ENCODE measurements at regions not wholly inside any gene's neighbourhood (a gene's known extent, or its start where the extent isn't known, plus 50 kb on each side); places are given as distances from the start of the nearest gene placed in this dataset.

- no peak overlapping the region for H4K91ac ChIP-seq (ENCODE audit: low read depth, low read length, poor library complexity)
These were observed 139.4 kb upstream of the GLI2 start for GRCh38 chr2:120596191-120596811.

DNA sequence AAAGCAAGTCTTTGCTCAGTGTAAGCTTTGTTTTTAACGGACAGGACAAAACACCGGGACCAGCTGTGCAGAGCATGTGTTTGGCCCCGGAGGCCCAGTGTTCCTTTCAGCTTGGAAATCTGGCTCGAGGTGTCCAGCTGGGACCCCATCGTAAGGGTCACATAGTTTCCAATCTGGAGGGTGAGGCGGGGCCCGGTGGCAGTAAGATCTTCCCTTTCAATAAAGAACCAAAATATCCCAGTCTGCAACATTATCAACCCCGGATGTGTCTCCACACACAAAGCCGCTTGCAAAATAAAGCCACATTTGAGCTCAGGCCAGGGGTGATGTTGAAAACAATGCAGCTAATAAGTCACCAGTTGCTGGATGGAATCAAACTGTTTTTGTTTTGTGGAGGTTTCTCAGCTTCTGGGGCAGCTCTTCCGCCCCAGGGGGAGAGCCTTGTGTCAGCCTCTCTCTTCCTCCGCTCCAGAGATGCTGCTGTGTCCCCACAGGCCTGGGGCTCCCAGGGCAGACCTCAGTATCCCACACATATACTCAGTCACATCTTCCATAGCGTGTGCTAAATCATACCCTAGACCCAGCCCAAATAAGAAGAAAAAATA is 138.6 kb upstream of the GLI2 start:
- H3K27ac ChIP-seq (replicated peaks; ENCODE audit: low read length), result no peak overlapping the region
- no peak overlapping the region for H3K14ac ChIP-seq (ENCODE audit: low read length)
- no peak overlapping the region for H3K9ac ChIP-seq (ENCODE audit: low read depth, low read length, poor library complexity)
- no peak overlapping the region for H3K18ac ChIP-seq (ENCODE audit: low read length)
- no CpG with 5 or more reads among the region's 12 CpGs for WGBS, 2 donors (ENCODE audit: extremely low coverage in 2 of 2, insufficient read length in 2 of 2, insufficient replicate concordance in 1 of 2)
- H2BK12ac ChIP-seq (ENCODE audit: low read length), result no peak overlapping the region
- no peak overlapping the region for H3K4ac ChIP-seq (ENCODE audit: low read length)
- no peaks in the 10 kb centered on the region for H3K36me3 ChIP-seq (replicated peaks in 1 of 2; ENCODE audit: control insufficient read depth in 2 of 2, insufficient read depth in 2 of 2, low read length in 2 of 2)
- H3K23ac ChIP-seq (ENCODE audit: low read depth, low read length, poor library complexity), result no peak overlapping the region
- no peak overlapping the region for H2BK120ac ChIP-seq (ENCODE audit: low read depth, low read length)
- H4K91ac ChIP-seq (ENCODE audit: low read depth, low read length, poor library complexity), result no peak overlapping the region
- H3K79me1 ChIP-seq (ENCODE audit: low read depth, low read length), result no peaks in the 10 kb centered on the region
- no peak overlapping the region for H3K4me2 ChIP-seq (ENCODE audit: insufficient read depth, low read length, poor library complexity, severe bottlenecking)
- no peak overlapping the region for H4K8ac ChIP-seq (ENCODE audit: low read depth, low read length)
- peak overlapping the region; percentile 60 for H2AFZ ChIP-seq (ENCODE audit: low read length)
- no peak overlapping the region for H2BK5ac ChIP-seq (ENCODE audit: low read length)
- peaks cover 15 to 18% of the 10 kb centered on the region in 2 donors for H3K4me1 ChIP-seq (ENCODE audit: control insufficient read depth in 2 of 2, insufficient read depth in 1 of 2, low read depth in 1 of 2, low read length in 2 of 2)
- no peak overlapping the region for H2BK15ac ChIP-seq (ENCODE audit: low read length)
- peaks cover 0 to 4% of the 10 kb centered on the region in 2 donors for H3K9me3 ChIP-seq (replicated peaks in 1 of 2; ENCODE audit: control insufficient read depth in 2 of 2, insufficient read depth in 1 of 2, low read depth in 1 of 2, low read length in 2 of 2)
- no peak overlapping the region for H3K4me3 ChIP-seq (ENCODE audit: low read length in 2 of 2)
- DNase-seq (ENCODE audit: low spot score), result no peak
- H3K27me3 ChIP-seq (ENCODE audit: control insufficient read depth in 3 of 3, insufficient read depth in 3 of 3, low read depth in 1 of 3, low read length in 3 of 3), result peaks cover 0 to 69% (median 2%) of the 10 kb centered on the region in 3 experiments
- no peak overlapping the region for H2AK5ac ChIP-seq (ENCODE audit: low read depth, low read length)

More at GRCh38 chr2:120596191-120596811, 139.4 kb upstream of the GLI2 start:
- Histone ChIP-seq H3K9ac (ENCODE audit: low read depth, low read length, poor library complexity) (peak overlapping the region; percentile 9), H2BK15ac (ENCODE audit: low read length) (peak overlapping the region; percentile 13), H2AK5ac (ENCODE audit: low read depth, low read length) (peak overlapping the region; percentile 72), H2BK120ac (ENCODE audit: low read depth, low read length) (no peak overlapping the region), H3K4ac (ENCODE audit: low read length) (no peak overlapping the region), H2AFZ (ENCODE audit: low read length) (peak overlapping the region; percentile 60), H3K27me3 (ENCODE audit: control insufficient read depth in 3 of 3, insufficient read depth in 3 of 3, low read depth in 1 of 3, low read length in 3 of 3) (peaks cover 0 to 68% (median 6%) of the 10 kb centered on the region in 3 experiments), H2BK12ac (ENCODE audit: low read length) (peak overlapping the region; percentile 79), H3K4me3 (ENCODE audit: low read length in 2 of 2) (no peak overlapping the region), H3K14ac (ENCODE audit: low read length) (peak overlapping the region; percentile 56), H3K23ac (ENCODE audit: low read depth, low read length, poor library complexity) (no peak overlapping the region), H3K79me1 (ENCODE audit: low read depth, low read length) (no peaks in the 10 kb centered on the region), H3K27ac (replicated peaks; ENCODE audit: low read length) (no peak overlapping the region), H3K4me1 (ENCODE audit: control insufficient read depth in 2 of 2, insufficient read depth in 1 of 2, low read depth in 1 of 2, low read length in 2 of 2) (peaks cover 15 to 19% of the 10 kb centered on the region in 2 donors), H3K4me2 (ENCODE audit: insufficient read depth, low read length, poor library complexity, severe bottlenecking) (no peak overlapping the region), H2BK5ac (ENCODE audit: low read length) (peak overlapping the region; percentile 45), H3K18ac (ENCODE audit: low read length) (peak overlapping the region; percentile 86), H3K36me3 (replicated peaks in 1 of 2; ENCODE audit: control insufficient read depth in 2 of 2, insufficient read depth in 2 of 2, low read length in 2 of 2) (no peaks in the 10 kb centered on the region), H4K8ac (ENCODE audit: low read depth, low read length) (no peak overlapping the region), H3K9me3 (replicated peaks in 1 of 2; ENCODE audit: control insufficient read depth in 2 of 2, insufficient read depth in 1 of 2, low read depth in 1 of 2, low read length in 2 of 2) (peaks cover 0 to 4% of the 10 kb centered on the region in 2 donors)
- DNase-seq (ENCODE audit: low spot score), result no peak
- WGBS, 2 donors (ENCODE audit: extremely low coverage in 2 of 2, insufficient read length in 2 of 2, insufficient replicate concordance in 1 of 2), result no CpG with 5 or more reads among the region's 16 CpGs

DNA sequence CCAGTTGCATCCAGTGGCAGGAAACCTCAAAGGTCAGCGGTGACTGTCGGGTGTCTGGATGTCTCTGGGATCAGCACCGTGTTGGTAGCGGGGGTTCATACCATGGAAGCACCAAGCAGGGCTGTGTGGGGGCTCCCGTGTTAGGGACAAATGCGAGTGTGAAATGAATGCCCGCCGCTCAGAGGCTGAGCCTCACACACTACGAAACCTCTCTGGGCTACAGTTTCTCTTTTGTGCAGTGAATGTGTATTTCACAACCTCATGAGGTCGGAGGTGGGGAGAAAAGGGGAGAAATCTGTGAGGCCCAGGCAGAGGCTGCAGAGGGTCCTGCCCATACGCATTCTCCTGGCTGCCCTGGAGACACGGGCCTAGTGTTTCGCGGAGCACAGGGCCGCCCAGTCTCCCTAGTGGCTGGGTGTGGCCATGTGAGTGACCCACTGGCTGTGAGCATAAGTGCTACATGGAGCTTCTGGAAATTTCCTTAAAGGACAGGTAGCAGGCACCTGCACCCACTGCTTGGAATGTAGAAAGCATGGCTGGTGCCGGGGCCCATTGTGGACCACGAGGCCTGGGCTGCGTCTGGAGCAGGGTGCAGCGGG is 138.0 kb upstream of the GLI2 start:
- H2BK15ac ChIP-seq (ENCODE audit: low read length), result no peak overlapping the region
- no peak overlapping the region for H3K23ac ChIP-seq (ENCODE audit: low read depth, low read length, poor library complexity)

DNA sequence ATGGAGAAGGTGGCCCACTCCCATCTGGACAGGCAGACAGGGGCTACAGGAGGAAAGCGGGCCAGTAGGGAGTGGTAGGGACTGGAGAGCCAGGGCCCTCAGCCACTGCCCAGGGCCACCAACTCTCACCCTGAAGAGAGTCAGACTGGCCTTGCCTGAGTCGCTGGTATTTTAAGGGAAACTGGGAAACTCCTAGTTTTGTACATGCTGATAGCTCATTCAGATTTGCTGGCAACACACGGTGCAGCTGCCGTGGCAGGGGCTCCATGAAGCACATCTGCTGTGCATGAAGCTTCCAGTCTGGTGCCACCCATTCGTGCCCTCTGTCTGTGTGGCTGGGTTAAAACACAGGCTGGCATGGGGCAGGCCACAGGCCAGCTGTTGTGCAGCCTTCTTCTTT is 137.3 kb upstream of the GLI2 start:
- no peak overlapping the region for H3K23ac ChIP-seq (ENCODE audit: low read depth, low read length, poor library complexity)
- H2BK120ac ChIP-seq (ENCODE audit: low read depth, low read length), result peak overlapping the region; percentile 10
- H3K9ac ChIP-seq (ENCODE audit: low read depth, low read length, poor library complexity), result peak overlapping the region; percentile 26
- no peak overlapping the region for H2AFZ ChIP-seq (ENCODE audit: low read length)
- peak overlapping the region; percentile 12 for H2BK15ac ChIP-seq (ENCODE audit: low read length)
- peak overlapping the region; percentile 35 for H3K18ac ChIP-seq (ENCODE audit: low read length)
- H4K91ac ChIP-seq (ENCODE audit: low read depth, low read length, poor library complexity), result peak overlapping the region; percentile 22
- peak overlapping the region in 1 of 2 donors; percentile 36 for H3K4me3 ChIP-seq (ENCODE audit: low read length in 2 of 2)
- no peak overlapping the region for H2BK12ac ChIP-seq (ENCODE audit: low read length)
- peaks cover 0 to 4% of the 10 kb centered on the region in 2 donors for H3K9me3 ChIP-seq (replicated peaks in 1 of 2; ENCODE audit: control insufficient read depth in 2 of 2, insufficient read depth in 1 of 2, low read depth in 1 of 2, low read length in 2 of 2)
- peaks cover 0 to 69% (median 0%) of the 10 kb centered on the region in 3 experiments for H3K27me3 ChIP-seq (ENCODE audit: control insufficient read depth in 3 of 3, insufficient read depth in 3 of 3, low read depth in 1 of 3, low read length in 3 of 3)
- no peak overlapping the region for H3K4ac ChIP-seq (ENCODE audit: low read length)
- H3K36me3 ChIP-seq (replicated peaks in 1 of 2; ENCODE audit: control insufficient read depth in 2 of 2, insufficient read depth in 2 of 2, low read length in 2 of 2), result no peaks in the 10 kb centered on the region
- no peak overlapping the region for H3K27ac ChIP-seq (replicated peaks; ENCODE audit: low read length)
- peak overlapping the region; percentile 49 for H2AK5ac ChIP-seq (ENCODE audit: low read depth, low read length)
- peak overlapping the region; percentile 7 for H2BK5ac ChIP-seq (ENCODE audit: low read length)
- no peak overlapping the region for H3K14ac ChIP-seq (ENCODE audit: low read length)
- WGBS, 2 donors (ENCODE audit: extremely low coverage in 2 of 2, insufficient read length in 2 of 2, insufficient replicate concordance in 1 of 2), result no CpG with 5 or more reads among the region's 5 CpGs
- no peaks in the 10 kb centered on the region for H3K79me1 ChIP-seq (ENCODE audit: low read depth, low read length)
- no peak overlapping the region for H4K8ac ChIP-seq (ENCODE audit: low read depth, low read length)
- peaks cover 15 to 18% of the 10 kb centered on the region in 2 donors for H3K4me1 ChIP-seq (ENCODE audit: control insufficient read depth in 2 of 2, insufficient read depth in 1 of 2, low read depth in 1 of 2, low read length in 2 of 2)
- H3K4me2 ChIP-seq (ENCODE audit: insufficient read depth, low read length, poor library complexity, severe bottlenecking), result no peak overlapping the region
- DNase-seq (ENCODE audit: low spot score), result no peak

More for the DNA sequence above, 138.0 kb upstream of the GLI2 start:
- no peaks in the 10 kb centered on the region for H3K79me1 ChIP-seq (ENCODE audit: low read depth, low read length)
- no peak overlapping the region for H2BK12ac ChIP-seq (ENCODE audit: low read length)
- H3K27ac ChIP-seq (replicated peaks; ENCODE audit: low read length), result no peak overlapping the region
- no peak overlapping the region for H3K14ac ChIP-seq (ENCODE audit: low read length)
- no peak for DNase-seq (ENCODE audit: low spot score)
- peak overlapping the region; percentile 22 for H4K91ac ChIP-seq (ENCODE audit: low read depth, low read length, poor library complexity)
- H2AK5ac ChIP-seq (ENCODE audit: low read depth, low read length), result peak overlapping the region; percentile 38
- no peak overlapping the region for H3K4me3 ChIP-seq (ENCODE audit: low read length in 2 of 2)
- peaks cover 15 to 18% of the 10 kb centered on the region in 2 donors for H3K4me1 ChIP-seq (ENCODE audit: control insufficient read depth in 2 of 2, insufficient read depth in 1 of 2, low read depth in 1 of 2, low read length in 2 of 2)
- H3K4me2 ChIP-seq (ENCODE audit: insufficient read depth, low read length, poor library complexity, severe bottlenecking), result no peak overlapping the region
- no peak overlapping the region for H3K9ac ChIP-seq (ENCODE audit: low read depth, low read length, poor library complexity)
- no peak overlapping the region for H4K8ac ChIP-seq (ENCODE audit: low read depth, low read length)
- WGBS, 2 donors (ENCODE audit: extremely low coverage in 2 of 2, insufficient read length in 2 of 2, insufficient replicate concordance in 1 of 2), result no CpG with 5 or more reads among the region's 19 CpGs
- H3K27me3 ChIP-seq (ENCODE audit: control insufficient read depth in 3 of 3, insufficient read depth in 3 of 3, low read depth in 1 of 3, low read length in 3 of 3), result peaks cover 0 to 74% (median 0%) of the 10 kb centered on the region in 3 experiments
- H2BK120ac ChIP-seq (ENCODE audit: low read depth, low read length), result peak overlapping the region; percentile 10
- H3K4ac ChIP-seq (ENCODE audit: low read length), result no peak overlapping the region
- peak overlapping the region; percentile 7 for H2BK5ac ChIP-seq (ENCODE audit: low read length)
- peaks cover 0 to 4% of the 10 kb centered on the region in 2 donors for H3K9me3 ChIP-seq (replicated peaks in 1 of 2; ENCODE audit: control insufficient read depth in 2 of 2, insufficient read depth in 1 of 2, low read depth in 1 of 2, low read length in 2 of 2)
- no peaks in the 10 kb centered on the region for H3K36me3 ChIP-seq (replicated peaks in 1 of 2; ENCODE audit: control insufficient read depth in 2 of 2, insufficient read depth in 2 of 2, low read length in 2 of 2)
- peak overlapping the region; percentile 60 for H2AFZ ChIP-seq (ENCODE audit: low read length)
- peak overlapping the region; percentile 40 for H3K18ac ChIP-seq (ENCODE audit: low read length)

All from neuronal stem cell (in vitro differentiated cells).